ENCODE measurements at regions not wholly inside any gene's neighbourhood (a gene's known extent, or its start where the extent isn't known, plus 50 kb on each side); places are given as distances from the start of the nearest gene placed in this dataset.

GRCh38 chr7:85483177-85483576 lies 296.3 kb upstream of the SEMA3D start:
- Mint-ChIP-seq H3K27me3 (no peaks in the 10 kb centered on the region), H3K4me3 (no peak overlapping the region), H3K4me1 (no peaks in the 10 kb centered on the region), H3K9me3 (peaks cover 0 to 9% (median 0%) of the 10 kb centered on the region in 5 donors), H3K36me3 (no peaks in the 10 kb centered on the region), H3K27ac (no peak overlapping the region)
- Histone ChIP-seq H3K9me3 (ENCODE audit: low read length) (no peaks in the 10 kb centered on the region), H3K36me3 (ENCODE audit: insufficient read depth, low read length) (no peaks in the 10 kb centered on the region), H3K27me3 (ENCODE audit: insufficient read depth, low read length, poor library complexity, severe bottlenecking) (no peaks in the 10 kb centered on the region), H3K4me3 (ENCODE audit: low read length) (no peak overlapping the region), H3K4me1 (ENCODE audit: insufficient read depth, low read length) (no peaks in the 10 kb centered on the region), H3K27ac (ENCODE audit: low read depth, low read length) (no peak overlapping the region)
- no peak for DNase-seq
- CTCF ChIA-PET, result no interaction called here
- POLR2A ChIA-PET, result no interaction called here

DNA sequence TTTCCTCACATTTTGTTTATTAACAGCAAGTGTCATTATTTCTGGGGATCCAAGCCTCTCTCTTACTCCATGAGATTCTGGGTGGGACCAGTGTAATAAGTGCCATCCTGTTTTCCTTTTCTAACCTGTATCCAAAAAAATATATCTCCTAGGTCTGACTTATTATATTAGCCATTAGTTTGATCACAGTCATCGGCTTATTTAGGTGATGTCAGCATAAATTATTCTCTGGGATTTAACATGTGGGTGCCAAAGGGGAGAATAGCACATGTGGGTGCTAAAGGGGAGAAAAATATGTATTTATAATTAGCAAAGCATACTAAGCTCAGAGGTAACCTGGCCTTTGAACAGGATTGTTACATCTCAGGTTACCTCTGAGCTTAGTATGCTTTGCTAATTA lies 293.8 kb upstream of the SEMA3D start:
- H3K27me3 ChIP-seq (ENCODE audit: insufficient read depth, low read length, poor library complexity, severe bottlenecking), result no peaks in the 10 kb centered on the region
- no peak overlapping the region for H3K4me3 ChIP-seq (ENCODE audit: low read length)
- no peaks in the 10 kb centered on the region for H3K27me3 Mint-ChIP-seq
- peaks cover 0 to 9% (median 0%) of the 10 kb centered on the region in 5 donors for H3K9me3 Mint-ChIP-seq
- H3K36me3 ChIP-seq (ENCODE audit: insufficient read depth, low read length), result no peaks in the 10 kb centered on the region
- no peak overlapping the region for H3K27ac ChIP-seq (ENCODE audit: low read depth, low read length)
- no peak overlapping the region for H3K4me3 Mint-ChIP-seq
- H3K4me1 Mint-ChIP-seq, result no peaks in the 10 kb centered on the region
- ChIA-PET CTCF (no interaction called here), POLR2A (no interaction called here)
- DNase-seq, result no peak
- H3K4me1 ChIP-seq (ENCODE audit: insufficient read depth, low read length), result no peaks in the 10 kb centered on the region
- H3K9me3 ChIP-seq (ENCODE audit: low read length), result no peaks in the 10 kb centered on the region
- no peak overlapping the region for H3K27ac Mint-ChIP-seq
- no peaks in the 10 kb centered on the region for H3K36me3 Mint-ChIP-seq

GRCh38 chr7:85479918-85480643 lies 293.2 kb upstream of the SEMA3D start:
- Mint-ChIP-seq H3K27me3 (no peaks in the 10 kb centered on the region), H3K27ac (no peak overlapping the region), H3K4me3 (no peak overlapping the region), H3K36me3 (no peaks in the 10 kb centered on the region), H3K4me1 (no peaks in the 10 kb centered on the region), H3K9me3 (peaks cover 0 to 9% (median 0%) of the 10 kb centered on the region in 5 donors)
- CTCF ChIA-PET, result no interaction called here
- no peaks in the 10 kb centered on the region for H3K9me3 ChIP-seq (ENCODE audit: low read length)
- H3K4me3 ChIP-seq (ENCODE audit: low read length), result no peak overlapping the region
- no peaks in the 10 kb centered on the region for H3K36me3 ChIP-seq (ENCODE audit: insufficient read depth, low read length)
- no peaks in the 10 kb centered on the region for H3K27me3 ChIP-seq (ENCODE audit: insufficient read depth, low read length, poor library complexity, severe bottlenecking)
- no peaks in the 10 kb centered on the region for H3K4me1 ChIP-seq (ENCODE audit: insufficient read depth, low read length)
- DNase-seq, result no peak
- H3K27ac ChIP-seq (ENCODE audit: low read depth, low read length), result no peak overlapping the region
- POLR2A ChIA-PET, result no interaction called here

- Mint-ChIP-seq H3K36me3 (no peaks in the 10 kb centered on the region), H3K27me3 (no peaks in the 10 kb centered on the region), H3K4me3 (no peak overlapping the region), H3K4me1 (no peaks in the 10 kb centered on the region), H3K9me3 (peaks cover 0 to 9% (median 0%) of the 10 kb centered on the region in 5 donors), H3K27ac (no peak overlapping the region)
- no peaks in the 10 kb centered on the region for H3K4me1 ChIP-seq (ENCODE audit: insufficient read depth, low read length)
- POLR2A ChIA-PET, result no interaction called here
- no peaks in the 10 kb centered on the region for H3K36me3 ChIP-seq (ENCODE audit: insufficient read depth, low read length)
- H3K27ac ChIP-seq (ENCODE audit: low read depth, low read length), result no peak overlapping the region
- no peaks in the 10 kb centered on the region for H3K27me3 ChIP-seq (ENCODE audit: insufficient read depth, low read length, poor library complexity, severe bottlenecking)
- DNase-seq, result no peak
- no peak overlapping the region for H3K4me3 ChIP-seq (ENCODE audit: low read length)
- no peaks in the 10 kb centered on the region for H3K9me3 ChIP-seq (ENCODE audit: low read length)
- CTCF ChIA-PET, result no interaction called here
Observed at GRCh38 chr7:85478530-85478929, 291.7 kb upstream of the SEMA3D start.

DNA sequence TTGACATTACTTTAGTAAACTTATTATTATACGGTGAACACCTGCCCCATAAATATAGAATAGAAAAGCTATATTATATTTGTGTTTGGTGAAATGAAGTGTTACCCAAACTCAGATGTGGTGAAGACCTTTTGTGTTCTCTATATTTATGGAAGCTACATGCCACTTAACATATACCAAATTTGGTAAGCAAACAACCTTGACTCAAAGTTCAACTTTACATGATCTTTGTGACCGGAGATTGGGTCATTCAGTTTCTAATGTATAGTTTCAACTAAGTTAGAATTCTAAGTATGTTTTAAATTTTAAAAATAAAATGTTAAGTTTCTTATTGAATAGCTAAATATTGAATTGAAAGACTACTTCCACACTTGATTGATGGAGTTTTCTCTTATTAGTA lies 288.6 kb upstream of the SEMA3D start:
- Histone ChIP-seq H3K9me3 (ENCODE audit: low read length) (no peaks in the 10 kb centered on the region), H3K27ac (ENCODE audit: low read depth, low read length) (no peak overlapping the region), H3K4me1 (ENCODE audit: insufficient read depth, low read length) (no peaks in the 10 kb centered on the region), H3K27me3 (ENCODE audit: insufficient read depth, low read length, poor library complexity, severe bottlenecking) (no peaks in the 10 kb centered on the region), H3K36me3 (ENCODE audit: insufficient read depth, low read length) (no peaks in the 10 kb centered on the region), H3K4me3 (ENCODE audit: low read length) (no peak overlapping the region)
- H3K4me3 Mint-ChIP-seq, result no peak overlapping the region
- peaks cover 0 to 4% (median 2%) of the 10 kb centered on the region in 5 donors for H3K9me3 Mint-ChIP-seq
- no peaks in the 10 kb centered on the region for H3K4me1 Mint-ChIP-seq
- POLR2A ChIA-PET, result no interaction called here
- H3K36me3 Mint-ChIP-seq, result no peaks in the 10 kb centered on the region
- no peak overlapping the region for H3K27ac Mint-ChIP-seq
- H3K27me3 Mint-ChIP-seq, result no peaks in the 10 kb centered on the region
- DNase-seq, result no peak
- CTCF ChIA-PET, result no interaction called here

DNA sequence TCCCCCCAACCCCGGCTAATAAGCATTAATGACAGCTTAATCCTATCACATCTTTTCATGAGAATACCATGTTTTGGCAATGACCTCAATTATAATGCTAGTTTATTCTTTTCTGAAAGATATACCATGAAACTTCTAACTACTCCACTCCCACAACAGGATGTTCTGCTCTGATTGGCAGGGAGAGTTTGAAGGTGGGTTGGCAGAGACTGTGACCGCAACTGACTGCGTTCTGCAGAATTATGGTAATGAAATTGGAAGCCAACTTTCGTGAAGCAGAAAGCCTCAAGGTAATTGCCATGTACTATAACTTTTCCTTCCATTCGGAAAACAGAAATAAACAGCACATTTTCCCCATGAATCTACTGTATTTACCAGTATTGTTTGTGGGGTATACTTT lies 288.2 kb upstream of the SEMA3D start:
- POLR2A ChIA-PET, result no interaction called here
- Mint-ChIP-seq H3K36me3 (no peaks in the 10 kb centered on the region), H3K4me1 (no peaks in the 10 kb centered on the region), H3K27me3 (no peaks in the 10 kb centered on the region), H3K4me3 (no peak overlapping the region), H3K9me3 (peaks cover 0 to 4% (median 2%) of the 10 kb centered on the region in 5 donors), H3K27ac (no peak overlapping the region)
- H3K4me3 ChIP-seq (ENCODE audit: low read length), result no peak overlapping the region
- CTCF ChIA-PET, result no interaction called here
- no peaks in the 10 kb centered on the region for H3K4me1 ChIP-seq (ENCODE audit: insufficient read depth, low read length)
- DNase-seq, result no peak
- H3K9me3 ChIP-seq (ENCODE audit: low read length), result no peaks in the 10 kb centered on the region
- H3K27ac ChIP-seq (ENCODE audit: low read depth, low read length), result no peak overlapping the region
- no peaks in the 10 kb centered on the region for H3K27me3 ChIP-seq (ENCODE audit: insufficient read depth, low read length, poor library complexity, severe bottlenecking)
- no peaks in the 10 kb centered on the region for H3K36me3 ChIP-seq (ENCODE audit: insufficient read depth, low read length)

- no peaks in the 10 kb centered on the region for H3K36me3 Mint-ChIP-seq
- no peak for DNase-seq
- CTCF ChIA-PET, result no interaction called here
Observed at GRCh38 chr7:85474234-85474633, 287.4 kb upstream of the SEMA3D start.

GRCh38 chr7:85471740-85472139 lies 284.9 kb upstream of the SEMA3D start:
- Mint-ChIP-seq H3K27me3 (no peaks in the 10 kb centered on the region), H3K4me3 (no peak overlapping the region), H3K36me3 (no peaks in the 10 kb centered on the region), H3K27ac (no peak overlapping the region), H3K4me1 (no peaks in the 10 kb centered on the region), H3K9me3 (peaks cover 2 to 11% (median 7%) of the 10 kb centered on the region in 5 donors)
- Histone ChIP-seq H3K9me3 (ENCODE audit: low read length) (no peaks in the 10 kb centered on the region), H3K27me3 (ENCODE audit: insufficient read depth, low read length, poor library complexity, severe bottlenecking) (no peaks in the 10 kb centered on the region), H3K27ac (ENCODE audit: low read depth, low read length) (no peak overlapping the region), H3K4me3 (ENCODE audit: low read length) (no peak overlapping the region), H3K4me1 (ENCODE audit: insufficient read depth, low read length) (no peaks in the 10 kb centered on the region), H3K36me3 (ENCODE audit: insufficient read depth, low read length) (no peaks in the 10 kb centered on the region)
- CTCF ChIA-PET, result no interaction called here
- POLR2A ChIA-PET, result no interaction called here
- no peak for DNase-seq

More at GRCh38 chr7:85474234-85474633, 287.4 kb upstream of the SEMA3D start:
- peaks cover 0 to 11% (median 2%) of the 10 kb centered on the region in 5 donors for H3K9me3 Mint-ChIP-seq
- H3K27me3 Mint-ChIP-seq, result no peaks in the 10 kb centered on the region
- no peaks in the 10 kb centered on the region for H3K4me1 Mint-ChIP-seq
- no peaks in the 10 kb centered on the region for H3K9me3 ChIP-seq (ENCODE audit: low read length)
- no peak overlapping the region for H3K27ac Mint-ChIP-seq
- H3K4me3 Mint-ChIP-seq, result no peak overlapping the region
- H3K27me3 ChIP-seq (ENCODE audit: insufficient read depth, low read length, poor library complexity, severe bottlenecking), result no peaks in the 10 kb centered on the region
- no peak overlapping the region for H3K4me3 ChIP-seq (ENCODE audit: low read length)
- no peaks in the 10 kb centered on the region for H3K36me3 ChIP-seq (ENCODE audit: insufficient read depth, low read length)
- H3K4me1 ChIP-seq (ENCODE audit: insufficient read depth, low read length), result no peaks in the 10 kb centered on the region
- no peak overlapping the region for H3K27ac ChIP-seq (ENCODE audit: low read depth, low read length)
- POLR2A ChIA-PET, result no interaction called here

GRCh38 chr7:85471307-85471706 lies 284.5 kb upstream of the SEMA3D start:
- ChIA-PET CTCF (no interaction called here), POLR2A (no interaction called here)
- H3K4me3 ChIP-seq (ENCODE audit: low read length), result no peak overlapping the region
- no peaks in the 10 kb centered on the region for H3K4me1 ChIP-seq (ENCODE audit: insufficient read depth, low read length)
- H3K36me3 ChIP-seq (ENCODE audit: insufficient read depth, low read length), result no peaks in the 10 kb centered on the region
- H3K4me3 Mint-ChIP-seq, result no peak overlapping the region
- H3K9me3 ChIP-seq (ENCODE audit: low read length), result no peaks in the 10 kb centered on the region
- H3K27ac Mint-ChIP-seq, result no peak overlapping the region
- H3K36me3 Mint-ChIP-seq, result no peaks in the 10 kb centered on the region
- no peaks in the 10 kb centered on the region for H3K27me3 ChIP-seq (ENCODE audit: insufficient read depth, low read length, poor library complexity, severe bottlenecking)
- no peaks in the 10 kb centered on the region for H3K27me3 Mint-ChIP-seq
- no peak overlapping the region for H3K27ac ChIP-seq (ENCODE audit: low read depth, low read length)
- H3K4me1 Mint-ChIP-seq, result no peaks in the 10 kb centered on the region
- DNase-seq, result no peak
- H3K9me3 Mint-ChIP-seq, result peaks cover 2 to 11% (median 7%) of the 10 kb centered on the region in 5 donors
